Mammary epithelial cell (primary cell): ENCODE measurements at regions not wholly inside any gene's neighbourhood (a gene's known extent, or its start where the extent isn't known, plus 50 kb on each side); places are given as distances from the start of the nearest gene placed in this dataset.

Experiments used
- EZH2 ChIP-seq: IDR thresholded peaks from 2 replicates; pipeline ENCODE4 v1.6.1; 2012; ENCODE audit warnings: low read length, inconsistent platforms, borderline replicate concordance
- TF ChIP-seq, protein P1 (sequence below), 2 donors: IDR thresholded peaks in 1 of 2; conservative IDR thresholded peaks in 1 of 2; 2 replicates each; pipeline ENCODE4 v1.5.1; 2011 to 2012; ENCODE audit warnings: inconsistent platforms in 2 of 2, low read length in 2 of 2, mild to moderate bottlenecking in 2 of 2, control low read depth in 1 of 2, low read depth in 1 of 2; ENCODE audit not compliant: insufficient read depth in 1 of 2; ENCODE audit errors: extremely low read depth in 1 of 2

DNA sequence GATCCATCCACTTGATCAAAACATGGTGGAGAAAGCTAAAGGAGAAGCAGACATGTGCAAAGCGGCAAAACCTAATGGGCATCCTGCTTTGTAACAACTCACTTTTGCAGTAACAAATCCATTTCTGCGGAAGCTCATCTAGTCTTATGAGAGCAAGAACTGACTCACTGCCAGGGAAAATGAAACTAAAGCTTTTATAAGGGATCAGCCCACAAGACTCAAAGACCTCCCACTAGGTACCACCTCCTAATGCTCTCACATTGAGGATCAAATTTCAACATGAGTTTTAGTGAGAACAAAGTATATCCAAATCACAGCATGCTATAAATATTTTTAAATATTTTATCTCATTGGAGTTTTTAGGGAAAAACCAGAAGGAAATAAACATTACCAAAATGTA is 120.1 kb upstream of the GNAI1 start:
- TF ChIP-seq, protein P1, sequence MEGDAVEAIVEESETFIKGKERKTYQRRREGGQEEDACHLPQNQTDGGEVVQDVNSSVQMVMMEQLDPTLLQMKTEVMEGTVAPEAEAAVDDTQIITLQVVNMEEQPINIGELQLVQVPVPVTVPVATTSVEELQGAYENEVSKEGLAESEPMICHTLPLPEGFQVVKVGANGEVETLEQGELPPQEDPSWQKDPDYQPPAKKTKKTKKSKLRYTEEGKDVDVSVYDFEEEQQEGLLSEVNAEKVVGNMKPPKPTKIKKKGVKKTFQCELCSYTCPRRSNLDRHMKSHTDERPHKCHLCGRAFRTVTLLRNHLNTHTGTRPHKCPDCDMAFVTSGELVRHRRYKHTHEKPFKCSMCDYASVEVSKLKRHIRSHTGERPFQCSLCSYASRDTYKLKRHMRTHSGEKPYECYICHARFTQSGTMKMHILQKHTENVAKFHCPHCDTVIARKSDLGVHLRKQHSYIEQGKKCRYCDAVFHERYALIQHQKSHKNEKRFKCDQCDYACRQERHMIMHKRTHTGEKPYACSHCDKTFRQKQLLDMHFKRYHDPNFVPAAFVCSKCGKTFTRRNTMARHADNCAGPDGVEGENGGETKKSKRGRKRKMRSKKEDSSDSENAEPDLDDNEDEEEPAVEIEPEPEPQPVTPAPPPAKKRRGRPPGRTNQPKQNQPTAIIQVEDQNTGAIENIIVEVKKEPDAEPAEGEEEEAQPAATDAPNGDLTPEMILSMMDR (conservative IDR thresholded peaks at IDR 0.05 in 1 of 2, IDR thresholded peaks at IDR 0.05 in 1 of 2; ENCODE audit: extremely low read depth in 1 of 2, insufficient read depth in 1 of 2, low read depth in 1 of 2, low read length in 2 of 2), result no peak
- TF ChIP-seq EZH2, result no peak
